Upper lobe of left lung (tissue), 6 donors: ENCODE measurements at regions not wholly inside any gene's neighbourhood (a gene's known extent, or its start where the extent isn't known, plus 50 kb on each side); places are given as distances from the start of the nearest gene placed in this dataset.

Source experiments
- ATAC-seq, 2 donors: fragments of 200-7000 bp; cut with Tn5 transposase; one replicate each; pipeline ENCODE4 v1.9.1; 2022; ENCODE audit warnings: mild to moderate bottlenecking in 2 of 2, moderate library complexity in 2 of 2; ENCODE audit not compliant: low FRiP score in 2 of 2
- DNase-seq, 2 donors: peaks; one replicate each; pipeline ENCODE4 v3.0.0-alpha.2; 2019 to 2020
- H3K27ac ChIP-seq, 4 donors: fragments of 200-600 bp; sonication (generic); one replicate each; pipeline ENCODE4 v1.5.1; 2016 to 2019
- H3K27me3 ChIP-seq, 4 donors: fragments of 200-600 bp; sonication (generic); one replicate each; pipeline ENCODE4 v1.5.1; 2017 to 2019
- H3K36me3 ChIP-seq, 4 donors: fragments of 200-600 bp; sonication (generic); one replicate each; pipeline ENCODE4 v1.5.1; 2016 to 2019
- H3K4me1 ChIP-seq, 4 donors: fragments of 200-600 bp; sonication (generic); one replicate each; pipeline ENCODE4 v1.5.1; 2018 to 2019
- H3K4me3 ChIP-seq, 4 donors: fragments of 200-600 bp; sonication (generic); one replicate each; pipeline ENCODE4 v1.5.1; 2017 to 2019; ENCODE audit warnings: mild to moderate bottlenecking in 2 of 4, moderate library complexity in 1 of 4
- H3K9me3 ChIP-seq, 4 donors: fragments of 200-600 bp; sonication (generic); one replicate each; pipeline ENCODE4 v1.5.1; 2018 to 2019
- CTCF ChIP-seq, 6 experiments: fragments of 450-650 bp in 4 of 6; fragments of 200-600 bp in 2 of 6; sonication (generic) in 2 of 6; IDR thresholded peaks; one replicate each; pipeline ENCODE4 v1.5.1; 2016 to 2019; ENCODE audit warnings: antibody characterized with exemption in 6 of 6
- EP300 ChIP-seq, 4 donors: sonication (generic); formaldehyde crosslinking; IDR thresholded peaks; one replicate each; pipeline ENCODE4 v1.5.1; 2017; ENCODE audit warnings: antibody characterized with exemption in 4 of 4, control low read depth in 2 of 4
- POLR2A ChIP-seq, 4 donors: fragments of 450-650 bp; IDR thresholded peaks; one replicate each; pipeline ENCODE4 v1.5.1; 2016 to 2017; ENCODE audit warnings: antibody characterized with exemption in 4 of 4, mild to moderate bottlenecking in 2 of 4
- POLR2AphosphoS5 ChIP-seq, 2 donors: sonication (generic); formaldehyde crosslinking; IDR thresholded peaks; one replicate each; pipeline ENCODE4 v1.5.1; 2017; ENCODE audit warnings: antibody characterized with exemption in 2 of 2
- WGBS, 2 donors: methylation state at CpG; one replicate each; pipeline ENCODE4 v1.1.5; 2017 to 2018; 5-methylcytosine and 5-hydroxymethylcytosine counted together
- donor health status: DM: no; HTN: no; CAD: no; lungs with moderate emphysema.
- donor health status: DM: no; HTN: yes; CAD: no; lungs with severe emphysema.

GRCh38 chr1:177627148-177627910 is 342.5 kb downstream of the SEC16B start:
- Histone ChIP-seq H3K4me3 (no peak overlapping the region), H3K9me3 (no peaks in the 10 kb centered on the region), H3K27me3 (no peaks in the 10 kb centered on the region), H3K4me1 (no peaks in the 10 kb centered on the region), H3K27ac (no peak overlapping the region), H3K36me3 (no peaks in the 10 kb centered on the region)
- ATAC-seq (no peak), DNase-seq (no peak)
- TF ChIP-seq CTCF (IDR thresholded peaks at IDR 0.05) = no peak
- TF ChIP-seq EP300 (IDR thresholded peaks at IDR 0.05) = no peak
- no peak for TF ChIP-seq POLR2AphosphoS5 (IDR thresholded peaks at IDR 0.05)
- no peak for TF ChIP-seq POLR2A (IDR thresholded peaks at IDR 0.05)
- 81 to 85% methylated on average over 4 of the region's 4 CpGs for WGBS, 2 donors

- Histone ChIP-seq H3K4me1 (no peaks in the 10 kb centered on the region), H3K4me3 (no peak overlapping the region), H3K27ac (no peak overlapping the region), H3K27me3 (no peaks in the 10 kb centered on the region), H3K9me3 (no peaks in the 10 kb centered on the region), H3K36me3 (no peaks in the 10 kb centered on the region)
- DNase-seq (no peak), ATAC-seq (no peak)
- WGBS, 2 donors = 72 to 80% methylated on average over 4 of the region's 4 CpGs
- TF ChIP-seq CTCF (IDR thresholded peaks at IDR 0.05) (no peak), POLR2AphosphoS5 (IDR thresholded peaks at IDR 0.05) (no peak), POLR2A (IDR thresholded peaks at IDR 0.05) (no peak), EP300 (IDR thresholded peaks at IDR 0.05) (no peak)
Observed at GRCh38 chr1:177620636-177621190, 349.1 kb downstream of the SEC16B start.

GRCh38 chr1:177615251-177615650 is 354.6 kb downstream of the SEC16B start:
- 75% methylated on average over 3 of the region's 3 CpGs for WGBS, 2 donors

GRCh38 chr1:177611402-177611801 is 358.5 kb downstream of the SEC16B start:
- no peak overlapping the region for H3K4me3 ChIP-seq
- no peaks in the 10 kb centered on the region for H3K9me3 ChIP-seq
- H3K27ac ChIP-seq = no peak overlapping the region
- H3K4me1 ChIP-seq = no peaks in the 10 kb centered on the region
- DNase-seq (no peak), ATAC-seq (no peak)
- WGBS, 2 donors = 95% methylated on average over 1 of the region's 1 CpG
- no peaks in the 10 kb centered on the region for H3K27me3 ChIP-seq
- H3K36me3 ChIP-seq = no peaks in the 10 kb centered on the region
- TF ChIP-seq CTCF (IDR thresholded peaks at IDR 0.05) (no peak), POLR2A (IDR thresholded peaks at IDR 0.05) (no peak), POLR2AphosphoS5 (IDR thresholded peaks at IDR 0.05) (no peak), EP300 (IDR thresholded peaks at IDR 0.05) (no peak)

More at GRCh38 chr1:177615251-177615650, 354.6 kb downstream of the SEC16B start:
- DNase-seq (no peak), ATAC-seq (no peak)
- Histone ChIP-seq H3K4me1 (no peaks in the 10 kb centered on the region), H3K36me3 (no peaks in the 10 kb centered on the region), H3K27me3 (no peaks in the 10 kb centered on the region), H3K4me3 (no peak overlapping the region), H3K27ac (no peak overlapping the region), H3K9me3 (no peaks in the 10 kb centered on the region)
- TF ChIP-seq POLR2A (IDR thresholded peaks at IDR 0.05) (no peak), CTCF (IDR thresholded peaks at IDR 0.05) (no peak), EP300 (IDR thresholded peaks at IDR 0.05) (no peak), POLR2AphosphoS5 (IDR thresholded peaks at IDR 0.05) (no peak)

GRCh38 chr1:177609953-177610352 is 359.9 kb downstream of the SEC16B start:
- Histone ChIP-seq H3K27me3 (no peaks in the 10 kb centered on the region), H3K27ac (no peak overlapping the region), H3K4me1 (no peaks in the 10 kb centered on the region), H3K4me3 (no peak overlapping the region), H3K9me3 (no peaks in the 10 kb centered on the region), H3K36me3 (no peaks in the 10 kb centered on the region)
- no peak for DNase-seq
- no peak for ATAC-seq
- 85 to 88% methylated on average over 2 of the region's 2 CpGs for WGBS, 2 donors
- TF ChIP-seq POLR2A (IDR thresholded peaks at IDR 0.05) (no peak), CTCF (IDR thresholded peaks at IDR 0.05) (no peak), EP300 (IDR thresholded peaks at IDR 0.05) (no peak)
